Hippocampal formation (tissue), 2 donors: ENCODE measurements at regions not wholly inside any gene's neighbourhood (a gene's known extent, or its start where the extent isn't known, plus 50 kb on each side); places are given as distances from the start of the nearest gene placed in this dataset.
"Not testable (repeated sequence)": the region's sequence is repeated elsewhere in the genome, so short reads cannot be mapped to it uniquely, and the experiment has no call there.

Experiments used
- DNase-seq, 2 donors: peaks; one replicate each; lab custom pipeline; 2025; lab: John Stamatoyannopoulos, UW

- DNase-seq: no peak
Observed at GRCh38 chr17:21517538-21518293, 141.6 kb downstream of the KCNJ12 start.

GRCh38 chr17:21522755-21523336 lies 146.7 kb downstream of the KCNJ12 start:
- DNase-seq: no peak

GRCh38 chr17:21523497-21524210 lies 147.5 kb downstream of the KCNJ12 start:
- no peak for DNase-seq

GRCh38 chr17:21524211-21524591 lies 148.0 kb downstream of the KCNJ12 start:
- DNase-seq: no peak

- no peak for DNase-seq
Observed at GRCh38 chr17:21525464-21526130, 149.4 kb downstream of the KCNJ12 start.

- no peak for DNase-seq
Observed at GRCh38 chr17:21528031-21528695, 152.0 kb downstream of the KCNJ12 start.

- no peak for DNase-seq
Observed at GRCh38 chr17:21530311-21530710, 154.2 kb downstream of the KCNJ12 start.

GRCh38 chr17:21530841-21531240 lies 154.7 kb downstream of the KCNJ12 start:
- no peak for DNase-seq

GRCh38 chr17:21532763-21533385 lies 156.7 kb downstream of the KCNJ12 start:
- no peak for DNase-seq

GRCh38 chr17:21535686-21536375 lies 156.5 kb upstream of the KCNJ18 start:
- DNase-seq: no peak

GRCh38 chr17:21537302-21537701 lies 155.0 kb upstream of the KCNJ18 start:
- DNase-seq: no peak

- no peak for DNase-seq
Observed at GRCh38 chr17:21538615-21539014, 153.7 kb upstream of the KCNJ18 start.

- DNase-seq: no peak
Observed at GRCh38 chr17:21539146-21539545, 153.2 kb upstream of the KCNJ18 start.

GRCh38 chr17:21540502-21540901 lies 151.8 kb upstream of the KCNJ18 start:
- DNase-seq: no peak

GRCh38 chr17:21542070-21542469 lies 150.3 kb upstream of the KCNJ18 start:
- DNase-seq: no peak

GRCh38 chr17:21542991-21543390 lies 149.3 kb upstream of the KCNJ18 start:
- no peak for DNase-seq

GRCh38 chr17:21545064-21545463 lies 147.3 kb upstream of the KCNJ18 start:
- no peak for DNase-seq

- no peak for DNase-seq
Observed at GRCh38 chr17:21548236-21548635, 144.1 kb upstream of the KCNJ18 start.

- DNase-seq: no peak
Observed at GRCh38 chr17:21549107-21549687, 143.1 kb upstream of the KCNJ18 start.

- not testable (repeated sequence) for DNase-seq
Observed at GRCh38 chr17:21550031-21550430, 142.3 kb upstream of the KCNJ18 start.
